Suprapubic skin (tissue), 3 donors: ENCODE measurements at regions not wholly inside any gene's neighbourhood (a gene's known extent, or its start where the extent isn't known, plus 50 kb on each side); places are given as distances from the start of the nearest gene placed in this dataset.

ENCODE experiments used
- CTCF ChIP-seq, 2 donors: fragments of 200-600 bp in 1 of 2; fragments of 450-650 bp in 1 of 2; sonication (generic) in 1 of 2; IDR thresholded peaks; one replicate each; pipeline ENCODE4 v1.5.1; 2016 to 2019; ENCODE audit warnings: antibody characterized with exemption in 2 of 2, mild to moderate bottlenecking in 1 of 2, moderate library complexity in 1 of 2
- EP300 ChIP-seq: sonication (generic); formaldehyde crosslinking; IDR thresholded peaks from one replicate; pipeline ENCODE4 v1.6.1; 2017; ENCODE audit warnings: antibody characterized with exemption

DNA sequence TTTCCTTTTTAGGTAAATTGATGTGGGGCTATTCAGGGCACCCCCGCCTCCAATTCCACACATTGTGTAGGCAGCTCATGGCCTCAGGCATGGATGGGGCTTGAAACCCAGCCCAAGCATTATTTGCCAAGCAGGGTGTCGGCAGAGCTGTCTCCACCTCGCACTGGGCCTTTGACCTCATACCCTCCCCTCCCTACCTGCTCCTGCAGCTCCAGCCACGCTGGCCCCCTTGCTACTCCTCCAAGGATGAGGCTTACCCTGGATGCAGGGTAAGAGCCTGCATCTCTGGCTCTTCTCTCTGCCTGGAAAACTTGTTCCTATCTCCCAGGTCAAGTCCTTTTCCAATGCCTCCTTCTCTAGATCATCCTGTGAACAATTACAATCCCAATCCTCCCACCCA is 232.6 kb downstream of the SOD2 start:
- no peak for TF ChIP-seq EP300
- no peak for TF ChIP-seq CTCF (IDR thresholded peaks at IDR 0.05)
